AG04450 (cell line): ENCODE measurements at regions not wholly inside any gene's neighbourhood (a gene's known extent, or its start where the extent isn't known, plus 50 kb on each side); places are given as distances from the start of the nearest gene placed in this dataset.

Experiments used
- CTCF ChIA-PET: fragments of 300-600, 350-600 bp; formaldehyde crosslinking; extraction: SDS; loops from one replicate; lab custom pipeline; 2022; ENCODE audit warnings: antibody characterized with exemption, inconsistent platforms; lab: Charles Lee
- POLR2A ChIA-PET: fragments of 350-600 bp; formaldehyde crosslinking; extraction: SDS; loops from one replicate; lab custom pipeline; 2021; ENCODE audit warnings: antibody characterized with exemption, inconsistent platforms; lab: Yijun Ruan, JAX
- DNase-seq: peaks from one replicate; pipeline ENCODE4 v3.0.0-alpha.2; 2011; ENCODE audit warnings: low read depth, low spot score
- H3K27ac ChIP-seq: one replicate; pipeline ENCODE4 v1.5.1; 2012; ENCODE audit warnings: low read depth, low read length, control low read depth
- H3K27me3 ChIP-seq: one replicate; pipeline ENCODE4 v1.6.0; 2012; ENCODE audit warnings: low read length; ENCODE audit not compliant: control insufficient read depth, insufficient read depth
- H3K4me3 ChIP-seq: 2 replicates; pipeline ENCODE4 v1.5.1; 2011; ENCODE audit warnings: mild to moderate bottlenecking, low read depth, low read length, control low read depth
- H3K9me3 ChIP-seq: 2 replicates; pipeline ENCODE4 v1.5.1; 2012; ENCODE audit warnings: low read length; ENCODE audit not compliant: control insufficient read depth, insufficient read depth
- TF ChIP-seq, protein P1 (sequence below): IDR thresholded peaks from 2 replicates; pipeline ENCODE4 v1.5.1; 2011; ENCODE audit warnings: low read depth, low read length, control low read depth, inconsistent platforms

DNA sequence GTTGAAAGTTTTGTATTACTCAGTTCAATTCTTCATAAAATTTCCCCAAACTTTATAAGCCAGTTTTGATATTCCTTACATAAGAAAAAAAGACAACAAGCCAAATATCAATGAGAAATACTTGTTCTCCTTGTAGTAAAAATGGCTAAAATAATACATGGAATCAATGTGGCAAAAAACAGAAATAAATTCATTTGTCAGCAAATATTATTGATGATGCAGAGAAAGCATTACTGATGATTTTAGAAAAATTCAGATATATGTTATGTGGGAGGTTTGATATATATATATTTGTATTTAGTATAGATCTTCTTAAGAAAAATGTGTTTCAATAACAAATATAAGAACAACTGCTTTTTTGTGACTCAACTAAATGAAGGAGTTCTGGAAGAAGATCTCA, 127.0 kb upstream of the PUM3 start:
- ChIA-PET POLR2A (no interaction called here), CTCF (no interaction called here)

DNA sequence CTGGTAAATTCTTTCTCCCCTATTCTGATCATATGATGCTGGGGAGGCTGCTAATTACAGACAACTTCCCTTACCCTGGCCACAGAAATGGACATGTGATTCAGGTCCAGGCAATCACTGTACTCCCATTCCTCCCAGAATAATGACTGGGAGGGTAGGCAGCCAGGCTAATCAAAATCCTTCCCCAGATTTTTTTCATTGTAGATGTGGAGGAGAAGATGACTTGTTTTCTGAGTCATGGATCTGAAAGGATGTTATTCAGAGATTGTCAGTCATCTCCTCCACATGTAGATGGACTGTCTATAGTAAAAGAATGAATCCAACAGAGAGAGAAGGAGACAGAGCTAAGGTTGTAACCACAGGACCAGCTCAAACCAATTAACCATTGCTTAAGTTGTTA, 123.9 kb upstream of the PUM3 start:
- CTCF ChIA-PET = no interaction called here
- Histone ChIP-seq H3K9me3 (no peaks in the 10 kb centered on the region), H3K27me3 (no peaks in the 10 kb centered on the region), H3K27ac (no peak overlapping the region), H3K4me3 (no peak overlapping the region)
- TF ChIP-seq, protein P1, sequence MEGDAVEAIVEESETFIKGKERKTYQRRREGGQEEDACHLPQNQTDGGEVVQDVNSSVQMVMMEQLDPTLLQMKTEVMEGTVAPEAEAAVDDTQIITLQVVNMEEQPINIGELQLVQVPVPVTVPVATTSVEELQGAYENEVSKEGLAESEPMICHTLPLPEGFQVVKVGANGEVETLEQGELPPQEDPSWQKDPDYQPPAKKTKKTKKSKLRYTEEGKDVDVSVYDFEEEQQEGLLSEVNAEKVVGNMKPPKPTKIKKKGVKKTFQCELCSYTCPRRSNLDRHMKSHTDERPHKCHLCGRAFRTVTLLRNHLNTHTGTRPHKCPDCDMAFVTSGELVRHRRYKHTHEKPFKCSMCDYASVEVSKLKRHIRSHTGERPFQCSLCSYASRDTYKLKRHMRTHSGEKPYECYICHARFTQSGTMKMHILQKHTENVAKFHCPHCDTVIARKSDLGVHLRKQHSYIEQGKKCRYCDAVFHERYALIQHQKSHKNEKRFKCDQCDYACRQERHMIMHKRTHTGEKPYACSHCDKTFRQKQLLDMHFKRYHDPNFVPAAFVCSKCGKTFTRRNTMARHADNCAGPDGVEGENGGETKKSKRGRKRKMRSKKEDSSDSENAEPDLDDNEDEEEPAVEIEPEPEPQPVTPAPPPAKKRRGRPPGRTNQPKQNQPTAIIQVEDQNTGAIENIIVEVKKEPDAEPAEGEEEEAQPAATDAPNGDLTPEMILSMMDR = no peak
- no peak for DNase-seq
- POLR2A ChIA-PET = no interaction called here

More for the DNA sequence above, 127.0 kb upstream of the PUM3 start:
- DNase-seq = no peak
- no peaks in the 10 kb centered on the region for H3K27me3 ChIP-seq
- no peak overlapping the region for H3K4me3 ChIP-seq
- H3K27ac ChIP-seq = no peak overlapping the region
- TF ChIP-seq, protein P1 = no peak
- no peaks in the 10 kb centered on the region for H3K9me3 ChIP-seq

DNA sequence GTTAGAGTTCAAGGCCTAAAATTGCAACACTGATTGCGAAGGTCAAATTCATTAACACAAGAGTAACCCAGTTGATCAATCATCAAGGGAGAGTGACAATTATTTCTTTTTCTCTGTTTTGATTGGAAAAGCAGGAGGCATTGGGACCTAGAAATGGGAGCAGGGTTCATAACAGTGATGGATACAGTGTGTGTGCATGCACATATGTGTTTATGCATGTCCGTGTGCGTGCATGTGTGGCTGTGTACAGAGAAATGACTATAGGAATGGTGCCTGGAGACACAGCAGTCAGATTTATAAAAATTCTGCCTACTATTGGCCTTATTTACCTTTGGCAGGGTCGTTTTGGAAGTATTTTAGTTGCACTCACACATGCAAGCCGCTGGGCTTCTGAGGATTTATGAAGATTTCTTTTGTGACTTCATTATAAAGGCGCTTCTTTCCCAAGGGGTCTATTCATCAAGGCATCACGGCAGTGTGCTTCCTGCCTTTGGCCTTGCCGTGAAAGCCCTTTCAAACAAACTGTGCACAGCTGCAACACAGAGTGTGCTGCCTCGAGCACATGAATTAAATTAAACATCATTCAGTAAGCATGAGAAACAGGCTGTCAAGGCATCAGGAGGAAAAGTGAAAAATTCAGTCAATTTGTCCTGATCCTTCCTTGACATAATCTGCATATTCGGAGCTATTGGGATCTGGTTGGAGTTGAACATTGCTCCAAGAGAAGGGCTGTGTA, 122.8 kb upstream of the PUM3 start:
- ChIA-PET POLR2A (no interaction called here), CTCF (no interaction called here)
- no peak overlapping the region for H3K27ac ChIP-seq
- TF ChIP-seq, protein P1 = no peak
- no peak overlapping the region for H3K4me3 ChIP-seq
- no peaks in the 10 kb centered on the region for H3K27me3 ChIP-seq
- no peak for DNase-seq
- H3K9me3 ChIP-seq = no peaks in the 10 kb centered on the region

DNA sequence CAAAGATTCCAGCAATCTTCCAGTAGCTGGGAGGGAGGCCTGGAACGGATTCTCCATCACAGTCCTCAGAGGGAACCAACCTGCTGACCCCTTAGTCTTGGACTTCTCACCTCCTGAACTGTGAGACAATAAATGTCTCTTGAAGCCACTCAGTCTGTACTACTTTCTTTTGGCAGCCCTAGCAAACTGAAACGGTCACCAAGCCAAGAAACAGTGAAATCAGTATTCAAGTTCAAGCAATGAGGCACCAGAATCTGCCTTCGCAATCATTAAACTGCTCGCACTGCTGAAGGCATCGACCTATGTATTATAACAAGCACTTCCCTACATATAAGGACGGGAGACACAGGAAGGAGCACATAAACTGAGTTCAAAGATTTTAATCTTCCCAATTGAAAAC, 120.6 kb upstream of the PUM3 start:
- no peaks in the 10 kb centered on the region for H3K27me3 ChIP-seq
- no peak for DNase-seq
- ChIA-PET POLR2A (no interaction called here), CTCF (no interaction called here)
- H3K27ac ChIP-seq = no peak overlapping the region
- TF ChIP-seq, protein P1 = no peak
- no peaks in the 10 kb centered on the region for H3K9me3 ChIP-seq
- H3K4me3 ChIP-seq = no peak overlapping the region

DNA sequence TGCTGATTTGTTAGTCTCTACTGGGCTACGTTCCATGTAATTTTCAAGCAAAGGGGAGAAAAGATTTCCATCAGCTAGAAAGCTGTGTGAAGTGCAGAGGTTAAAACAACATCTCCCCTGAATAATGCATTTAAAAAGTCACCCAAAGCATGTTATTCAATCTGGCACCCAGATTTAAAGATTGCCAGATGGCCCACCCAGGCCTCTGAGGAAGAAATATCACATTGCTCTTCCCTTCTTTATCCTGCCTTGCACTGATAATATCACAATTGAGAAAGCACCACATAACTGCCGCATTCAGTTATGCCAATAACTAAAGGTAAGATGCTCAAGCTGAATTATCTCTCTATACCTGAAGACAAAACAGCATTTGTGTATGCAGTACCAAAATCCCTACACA, 119.4 kb upstream of the PUM3 start:
- POLR2A ChIA-PET = no interaction called here
- TF ChIP-seq, protein P1 = no peak
- Histone ChIP-seq H3K4me3 (no peak overlapping the region), H3K9me3 (no peaks in the 10 kb centered on the region), H3K27ac (no peak overlapping the region), H3K27me3 (no peaks in the 10 kb centered on the region)
- CTCF ChIA-PET = no interaction called here
- DNase-seq = no peak
